DOHH2 (cell line): ENCODE measurements at regions not wholly inside any gene's neighbourhood (a gene's known extent, or its start where the extent isn't known, plus 50 kb on each side); places are given as distances from the start of the nearest gene placed in this dataset.

Source experiments
- H3F3A ChIP-seq: fragments of 200-600 bp; sonication (generic), shearing (Covaris generic); 2 replicates; pipeline ENCODE4 v1.6.0; 2016; ENCODE audit warnings: antibody characterized with exemption, mild to moderate bottlenecking; ENCODE audit not compliant: control insufficient read depth, insufficient read depth
- H3K27ac ChIP-seq: fragments of 200-600 bp; sonication (generic); 2 replicates; pipeline ENCODE4 v1.5.1; 2014; ENCODE audit warnings: low read depth, mild to moderate bottlenecking, low read length, moderate library complexity
- H3K27me3 ChIP-seq: fragments of 200-600 bp; sonication (generic); 2 replicates; pipeline ENCODE4 v1.6.1; 2014; ENCODE audit warnings: mild to moderate bottlenecking, low read length, mixed read lengths; ENCODE audit not compliant: control insufficient read depth
- H3K36me3 ChIP-seq: fragments of 200-600 bp; sonication (generic); 2 replicates; pipeline ENCODE4 v1.6.1; 2014; ENCODE audit warnings: mild to moderate bottlenecking, low read length, moderate library complexity, mixed read lengths; ENCODE audit not compliant: control insufficient read depth
- H3K4me1 ChIP-seq: fragments of 200-600 bp; sonication (generic); 2 replicates; pipeline ENCODE4 v1.6.1; 2014; ENCODE audit warnings: mild to moderate bottlenecking, low read length, mixed read lengths; ENCODE audit not compliant: control insufficient read depth
- H3K4me2 ChIP-seq: fragments of 200-600 bp; sonication (generic); 2 replicates; pipeline ENCODE4 v1.6.0; 2014; ENCODE audit warnings: mild to moderate bottlenecking, low read length, moderate library complexity
- H3K4me3 ChIP-seq: fragments of 200-600 bp; sonication (generic); 2 replicates; pipeline ENCODE4 v1.5.1; 2014; ENCODE audit warnings: mild to moderate bottlenecking, low read length, mixed read lengths
- H3K79me2 ChIP-seq: fragments of 200-600 bp; sonication (generic); 2 replicates; pipeline ENCODE4 v1.6.1; 2014; ENCODE audit warnings: mild to moderate bottlenecking, low read length, mixed read lengths; ENCODE audit not compliant: control insufficient read depth
- H3K9me2 ChIP-seq: fragments of 200-600 bp; sonication (generic); replicated peaks from 2 replicates; pipeline ENCODE4 v1.6.1; 2014; ENCODE audit warnings: mild to moderate bottlenecking, low read length, mixed read lengths; ENCODE audit not compliant: control insufficient read depth
- H3K9me3 ChIP-seq: fragments of 200-600 bp; sonication (generic); 2 replicates; pipeline ENCODE4 v1.6.1; 2014; ENCODE audit warnings: antibody characterized with exemption, low read length, mixed read lengths; ENCODE audit not compliant: control insufficient read depth, insufficient read depth
- H4K20me1 ChIP-seq: fragments of 200-600 bp; sonication (generic); 2 replicates; pipeline ENCODE4 v1.6.0; 2014; ENCODE audit warnings: low read depth, mild to moderate bottlenecking, antibody characterized with exemption, low read length, moderate library complexity; ENCODE audit not compliant: control insufficient read depth, insufficient read depth
- EZH2phosphoT487 ChIP-seq: fragments of 200-600 bp; sonication (generic); IDR thresholded peaks from 2 replicates; pipeline ENCODE4 v1.6.1; 2017; ENCODE audit warnings: borderline replicate concordance, mild to moderate bottlenecking, antibody characterized with exemption, low read length, moderate library complexity, mixed read lengths
- TF ChIP-seq, protein P1 (sequence below): fragments of 200-600 bp; sonication (generic); IDR thresholded peaks from one replicate; pipeline ENCODE4 v1.5.1; 2014; ENCODE audit warnings: antibody characterized with exemption, mild to moderate bottlenecking, low read depth, low read length; ENCODE audit not compliant: poor library complexity, severe bottlenecking

DNA sequence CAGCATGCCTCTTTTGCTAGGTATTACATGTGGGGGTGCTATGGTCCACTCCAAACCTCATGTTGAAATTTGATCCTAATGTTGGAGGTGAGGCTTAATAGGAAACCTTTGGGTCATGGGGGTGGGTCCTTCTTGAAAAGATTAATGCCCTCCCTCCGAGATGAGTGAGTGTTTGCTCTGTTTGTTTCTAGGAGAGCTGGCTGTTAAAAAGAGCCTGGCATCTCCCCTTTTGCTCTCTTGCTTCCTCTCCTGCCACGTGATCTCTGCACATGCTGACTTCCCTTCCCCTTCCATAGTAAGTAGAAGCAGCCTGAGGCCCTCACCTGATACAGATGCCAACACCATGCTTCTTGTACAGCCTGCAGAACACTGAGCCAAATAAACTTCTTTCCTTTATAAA, 104.5 kb downstream of the FAT3 start:
- no peaks in the 10 kb centered on the region for H4K20me1 ChIP-seq
- no peak overlapping the region for H3K4me2 ChIP-seq

DNA sequence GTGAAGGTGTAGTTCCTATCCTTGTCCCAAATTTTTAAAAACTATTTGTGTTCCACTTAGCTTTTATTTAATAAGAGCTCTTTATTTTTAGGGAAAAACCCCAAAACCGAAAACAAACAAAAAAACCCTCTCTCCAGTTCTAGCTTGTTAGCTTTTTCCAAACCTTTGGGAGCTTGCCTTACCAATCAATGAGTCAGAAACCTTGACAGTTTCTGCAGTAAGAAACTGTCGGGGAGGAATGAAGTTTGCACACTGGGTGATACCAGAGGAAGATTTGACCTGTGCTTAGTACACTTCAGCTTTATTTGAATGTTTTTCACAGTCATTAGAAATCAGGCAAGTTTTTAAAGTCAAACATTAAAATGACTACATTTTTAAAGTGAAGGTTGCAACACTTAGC, 105.0 kb downstream of the FAT3 start:
- H3K9me3 ChIP-seq, result no peaks in the 10 kb centered on the region
- TF ChIP-seq, protein P1, sequence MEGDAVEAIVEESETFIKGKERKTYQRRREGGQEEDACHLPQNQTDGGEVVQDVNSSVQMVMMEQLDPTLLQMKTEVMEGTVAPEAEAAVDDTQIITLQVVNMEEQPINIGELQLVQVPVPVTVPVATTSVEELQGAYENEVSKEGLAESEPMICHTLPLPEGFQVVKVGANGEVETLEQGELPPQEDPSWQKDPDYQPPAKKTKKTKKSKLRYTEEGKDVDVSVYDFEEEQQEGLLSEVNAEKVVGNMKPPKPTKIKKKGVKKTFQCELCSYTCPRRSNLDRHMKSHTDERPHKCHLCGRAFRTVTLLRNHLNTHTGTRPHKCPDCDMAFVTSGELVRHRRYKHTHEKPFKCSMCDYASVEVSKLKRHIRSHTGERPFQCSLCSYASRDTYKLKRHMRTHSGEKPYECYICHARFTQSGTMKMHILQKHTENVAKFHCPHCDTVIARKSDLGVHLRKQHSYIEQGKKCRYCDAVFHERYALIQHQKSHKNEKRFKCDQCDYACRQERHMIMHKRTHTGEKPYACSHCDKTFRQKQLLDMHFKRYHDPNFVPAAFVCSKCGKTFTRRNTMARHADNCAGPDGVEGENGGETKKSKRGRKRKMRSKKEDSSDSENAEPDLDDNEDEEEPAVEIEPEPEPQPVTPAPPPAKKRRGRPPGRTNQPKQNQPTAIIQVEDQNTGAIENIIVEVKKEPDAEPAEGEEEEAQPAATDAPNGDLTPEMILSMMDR, result no peak
- TF ChIP-seq EZH2phosphoT487, result no peak
- H3K9me2 ChIP-seq, result no peaks in the 10 kb centered on the region
- no peak overlapping the region for H3K4me3 ChIP-seq
- H3K4me1 ChIP-seq, result no peaks in the 10 kb centered on the region
- H3K4me2 ChIP-seq, result no peak overlapping the region
- no peaks in the 10 kb centered on the region for H3K27me3 ChIP-seq
- H3F3A ChIP-seq, result no peaks in the 10 kb centered on the region
- no peaks in the 10 kb centered on the region for H3K36me3 ChIP-seq
- H4K20me1 ChIP-seq, result no peaks in the 10 kb centered on the region
- H3K27ac ChIP-seq, result no peak overlapping the region
- no peaks in the 10 kb centered on the region for H3K79me2 ChIP-seq

More for the DNA sequence above, 104.5 kb downstream of the FAT3 start:
- Histone ChIP-seq H3K27me3 (no peaks in the 10 kb centered on the region), H3K79me2 (no peaks in the 10 kb centered on the region), H3K4me1 (no peaks in the 10 kb centered on the region), H3K36me3 (no peaks in the 10 kb centered on the region), H3F3A (no peaks in the 10 kb centered on the region), H3K27ac (no peak overlapping the region), H3K9me3 (no peaks in the 10 kb centered on the region), H3K9me2 (no peaks in the 10 kb centered on the region), H3K4me3 (no peak overlapping the region)
- TF ChIP-seq, protein P1, result no peak
- TF ChIP-seq EZH2phosphoT487, result no peak

DNA sequence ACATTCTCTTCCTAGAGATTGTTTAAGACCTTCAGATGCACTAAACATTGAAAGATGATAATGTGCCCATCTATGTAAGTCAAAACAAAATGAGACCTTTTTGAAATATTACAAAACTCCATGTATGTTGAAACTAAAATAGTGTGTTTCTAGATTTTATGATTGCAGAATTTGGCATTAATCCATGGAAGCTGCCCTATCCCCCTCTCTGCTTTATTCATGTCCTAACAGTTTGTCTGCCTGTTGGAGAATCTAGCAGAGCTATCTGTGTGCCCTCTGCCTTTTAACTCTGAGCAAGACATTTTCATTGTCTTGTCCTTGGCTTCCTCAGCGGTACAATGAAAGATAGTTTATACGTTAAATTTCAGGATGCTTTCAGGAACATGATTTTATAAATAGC, 105.5 kb downstream of the FAT3 start:
- H4K20me1 ChIP-seq, result no peaks in the 10 kb centered on the region
- H3K36me3 ChIP-seq, result no peaks in the 10 kb centered on the region
- no peaks in the 10 kb centered on the region for H3K27me3 ChIP-seq
- no peaks in the 10 kb centered on the region for H3K9me2 ChIP-seq
- H3F3A ChIP-seq, result no peaks in the 10 kb centered on the region
- no peaks in the 10 kb centered on the region for H3K79me2 ChIP-seq
- no peak overlapping the region for H3K27ac ChIP-seq
- H3K4me3 ChIP-seq, result no peak overlapping the region
- TF ChIP-seq EZH2phosphoT487, result no peak
- TF ChIP-seq, protein P1, result no peak
- H3K4me2 ChIP-seq, result no peak overlapping the region
- H3K4me1 ChIP-seq, result no peaks in the 10 kb centered on the region
- H3K9me3 ChIP-seq, result no peaks in the 10 kb centered on the region

DNA sequence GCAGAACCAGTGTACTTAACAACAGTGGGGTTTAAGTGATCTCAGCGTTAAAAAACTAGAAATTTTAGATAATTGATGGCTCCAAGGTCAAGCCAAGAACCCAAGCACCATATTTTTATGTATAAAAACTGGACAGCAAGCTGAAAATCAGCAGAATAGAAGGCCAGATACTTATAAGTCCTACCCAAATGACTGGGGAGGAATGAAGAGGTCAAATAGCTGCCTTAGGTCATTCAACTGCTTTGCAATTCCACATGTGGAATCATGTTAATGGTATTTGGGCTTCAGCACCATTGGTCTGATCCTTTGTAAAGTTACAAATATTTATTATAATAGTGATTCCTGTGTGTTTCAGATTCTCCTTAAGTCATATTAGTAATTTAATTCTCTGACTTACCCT, 108.4 kb downstream of the FAT3 start:
- H3K4me1 ChIP-seq, result no peaks in the 10 kb centered on the region

More for the DNA sequence above, 108.4 kb downstream of the FAT3 start:
- no peaks in the 10 kb centered on the region for H3K79me2 ChIP-seq
- no peaks in the 10 kb centered on the region for H3F3A ChIP-seq
- no peaks in the 10 kb centered on the region for H3K9me3 ChIP-seq
- H3K9me2 ChIP-seq, result no peaks in the 10 kb centered on the region
- no peaks in the 10 kb centered on the region for H3K36me3 ChIP-seq
- no peak overlapping the region for H3K4me3 ChIP-seq
- no peak overlapping the region for H3K4me2 ChIP-seq
- TF ChIP-seq, protein P1, result no peak
- no peak for TF ChIP-seq EZH2phosphoT487
- H3K27ac ChIP-seq, result no peak overlapping the region
- H4K20me1 ChIP-seq, result no peaks in the 10 kb centered on the region
- no peaks in the 10 kb centered on the region for H3K27me3 ChIP-seq
